A673 (cell line): ENCODE measurements at regions not wholly inside any gene's neighbourhood (a gene's known extent, or its start where the extent isn't known, plus 50 kb on each side); places are given as distances from the start of the nearest gene placed in this dataset.

Experiments used
- EZH2 ChIP-seq: fragments of 200-600 bp; sonication (generic); IDR thresholded peaks from 2 replicates; pipeline ENCODE4 v1.6.1; 2017; ENCODE audit warnings: borderline replicate concordance, low read depth, mild to moderate bottlenecking, mixed read lengths, antibody characterized with exemption, low read length; ENCODE audit not compliant: poor library complexity, severe bottlenecking
- TF ChIP-seq, protein P1 (sequence below): fragments of 300-800, 200-600 bp; sonication (generic); conservative IDR thresholded peaks from 2 replicates; pipeline ENCODE4 v1.5.1; 2017; ENCODE audit warnings: low read depth, mild to moderate bottlenecking, antibody characterized with exemption, low read length, moderate library complexity, mixed read lengths

GRCh38 chr4:111982089-111982488 lies 163.2 kb upstream of the FAM241A start:
- TF ChIP-seq, protein P1, sequence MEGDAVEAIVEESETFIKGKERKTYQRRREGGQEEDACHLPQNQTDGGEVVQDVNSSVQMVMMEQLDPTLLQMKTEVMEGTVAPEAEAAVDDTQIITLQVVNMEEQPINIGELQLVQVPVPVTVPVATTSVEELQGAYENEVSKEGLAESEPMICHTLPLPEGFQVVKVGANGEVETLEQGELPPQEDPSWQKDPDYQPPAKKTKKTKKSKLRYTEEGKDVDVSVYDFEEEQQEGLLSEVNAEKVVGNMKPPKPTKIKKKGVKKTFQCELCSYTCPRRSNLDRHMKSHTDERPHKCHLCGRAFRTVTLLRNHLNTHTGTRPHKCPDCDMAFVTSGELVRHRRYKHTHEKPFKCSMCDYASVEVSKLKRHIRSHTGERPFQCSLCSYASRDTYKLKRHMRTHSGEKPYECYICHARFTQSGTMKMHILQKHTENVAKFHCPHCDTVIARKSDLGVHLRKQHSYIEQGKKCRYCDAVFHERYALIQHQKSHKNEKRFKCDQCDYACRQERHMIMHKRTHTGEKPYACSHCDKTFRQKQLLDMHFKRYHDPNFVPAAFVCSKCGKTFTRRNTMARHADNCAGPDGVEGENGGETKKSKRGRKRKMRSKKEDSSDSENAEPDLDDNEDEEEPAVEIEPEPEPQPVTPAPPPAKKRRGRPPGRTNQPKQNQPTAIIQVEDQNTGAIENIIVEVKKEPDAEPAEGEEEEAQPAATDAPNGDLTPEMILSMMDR, result no peak
- no peak for TF ChIP-seq EZH2
